ENCODE measurements at regions not wholly inside any gene's neighbourhood (a gene's known extent, or its start where the extent isn't known, plus 50 kb on each side); places are given as distances from the start of the nearest gene placed in this dataset.

DNA sequence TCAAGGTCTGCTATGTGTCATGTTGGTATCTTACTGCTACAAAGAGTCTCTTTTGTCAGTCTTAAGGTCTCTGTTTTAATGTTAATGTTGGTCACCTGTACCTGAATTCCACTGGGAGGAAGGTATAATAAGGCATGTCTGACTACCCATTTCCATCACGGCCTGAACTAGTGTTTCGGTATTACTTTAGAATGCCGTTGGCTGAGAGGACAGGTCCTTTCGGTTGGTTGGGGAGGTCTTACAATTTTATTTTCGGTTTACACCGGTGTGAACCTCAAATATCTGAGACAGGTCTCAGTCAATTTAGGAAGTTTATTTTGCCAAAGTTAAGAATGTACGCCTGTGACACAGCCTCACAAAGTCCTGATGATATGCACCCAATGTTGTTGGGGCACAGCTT is 154.9 kb upstream of the ABCA1 start:
- DNase-seq (ENCODE audit: unreplicated experiment): no peak
- Mint-ChIP-seq H3K27ac (ENCODE audit: low read depth, unreplicated experiment) (no peak overlapping the region), H3K36me3 (ENCODE audit: insufficient read depth, unreplicated experiment) (peaks cover 6% of the 10 kb centered on the region), H3K9me3 (ENCODE audit: unreplicated experiment) (no peaks in the 10 kb centered on the region), H3K27me3 (ENCODE audit: insufficient read depth, unreplicated experiment) (no peaks in the 10 kb centered on the region), H3K4me1 (ENCODE audit: insufficient read depth, unreplicated experiment) (no peaks in the 10 kb centered on the region), H3K4me3 (ENCODE audit: unreplicated experiment) (no peak overlapping the region)
- BruUV-seq (replicated peaks): no TSS peak
- intact Hi-C loops (cut with micrococcal nuclease): no loop called here
- POLR2A ChIA-PET: no interaction called here
- CTCF ChIA-PET: interaction anchor here (0.6 to 1.5 kb wide), 2 partner anchors 219 to 232 kb away, joined by 3 read pairs; no protein-coding TSS in a partner anchor
- TF ChIP-seq, protein P1, sequence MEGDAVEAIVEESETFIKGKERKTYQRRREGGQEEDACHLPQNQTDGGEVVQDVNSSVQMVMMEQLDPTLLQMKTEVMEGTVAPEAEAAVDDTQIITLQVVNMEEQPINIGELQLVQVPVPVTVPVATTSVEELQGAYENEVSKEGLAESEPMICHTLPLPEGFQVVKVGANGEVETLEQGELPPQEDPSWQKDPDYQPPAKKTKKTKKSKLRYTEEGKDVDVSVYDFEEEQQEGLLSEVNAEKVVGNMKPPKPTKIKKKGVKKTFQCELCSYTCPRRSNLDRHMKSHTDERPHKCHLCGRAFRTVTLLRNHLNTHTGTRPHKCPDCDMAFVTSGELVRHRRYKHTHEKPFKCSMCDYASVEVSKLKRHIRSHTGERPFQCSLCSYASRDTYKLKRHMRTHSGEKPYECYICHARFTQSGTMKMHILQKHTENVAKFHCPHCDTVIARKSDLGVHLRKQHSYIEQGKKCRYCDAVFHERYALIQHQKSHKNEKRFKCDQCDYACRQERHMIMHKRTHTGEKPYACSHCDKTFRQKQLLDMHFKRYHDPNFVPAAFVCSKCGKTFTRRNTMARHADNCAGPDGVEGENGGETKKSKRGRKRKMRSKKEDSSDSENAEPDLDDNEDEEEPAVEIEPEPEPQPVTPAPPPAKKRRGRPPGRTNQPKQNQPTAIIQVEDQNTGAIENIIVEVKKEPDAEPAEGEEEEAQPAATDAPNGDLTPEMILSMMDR (IDR thresholded peaks at IDR 0.05; ENCODE audit: unreplicated experiment): no peak

DNA sequence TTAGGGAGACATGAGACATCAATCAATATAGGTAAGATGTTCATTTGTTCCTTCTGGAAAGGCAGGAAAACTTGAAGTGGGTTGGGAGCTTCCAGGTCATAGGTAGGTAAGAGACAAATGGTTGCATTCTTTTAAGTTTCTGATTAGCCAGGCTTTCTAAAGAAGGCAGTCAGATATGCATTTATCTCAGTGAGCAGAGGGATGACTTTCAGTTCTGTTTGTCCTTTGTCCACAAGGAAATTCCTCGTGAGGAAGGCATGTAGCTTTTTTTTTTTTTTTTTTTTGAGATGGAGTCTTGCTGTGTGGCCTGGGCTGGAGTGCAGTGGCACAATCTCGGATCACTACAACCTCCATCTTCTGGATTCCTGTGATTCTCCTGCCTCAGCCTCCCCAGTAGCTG is 155.3 kb upstream of the ABCA1 start:
- Mint-ChIP-seq H3K9me3 (ENCODE audit: unreplicated experiment) (no peaks in the 10 kb centered on the region), H3K27ac (ENCODE audit: low read depth, unreplicated experiment) (no peak overlapping the region), H3K36me3 (ENCODE audit: insufficient read depth, unreplicated experiment) (peaks cover 1% of the 10 kb centered on the region), H3K4me3 (ENCODE audit: unreplicated experiment) (no peak overlapping the region), H3K4me1 (ENCODE audit: insufficient read depth, unreplicated experiment) (peaks cover 4% of the 10 kb centered on the region), H3K27me3 (ENCODE audit: insufficient read depth, unreplicated experiment) (no peaks in the 10 kb centered on the region)
- POLR2A ChIA-PET: no interaction called here
- CTCF ChIA-PET: interaction anchor here (1.5 kb wide), 1 partner anchor 220 kb away, joined by 3 read pairs; no protein-coding TSS in a partner anchor
- TF ChIP-seq, protein P1 (IDR thresholded peaks at IDR 0.05; ENCODE audit: unreplicated experiment): no peak
- no peak for DNase-seq (ENCODE audit: unreplicated experiment)
- intact Hi-C loops (cut with micrococcal nuclease): no loop called here
- BruUV-seq (replicated peaks): no TSS peak

DNA sequence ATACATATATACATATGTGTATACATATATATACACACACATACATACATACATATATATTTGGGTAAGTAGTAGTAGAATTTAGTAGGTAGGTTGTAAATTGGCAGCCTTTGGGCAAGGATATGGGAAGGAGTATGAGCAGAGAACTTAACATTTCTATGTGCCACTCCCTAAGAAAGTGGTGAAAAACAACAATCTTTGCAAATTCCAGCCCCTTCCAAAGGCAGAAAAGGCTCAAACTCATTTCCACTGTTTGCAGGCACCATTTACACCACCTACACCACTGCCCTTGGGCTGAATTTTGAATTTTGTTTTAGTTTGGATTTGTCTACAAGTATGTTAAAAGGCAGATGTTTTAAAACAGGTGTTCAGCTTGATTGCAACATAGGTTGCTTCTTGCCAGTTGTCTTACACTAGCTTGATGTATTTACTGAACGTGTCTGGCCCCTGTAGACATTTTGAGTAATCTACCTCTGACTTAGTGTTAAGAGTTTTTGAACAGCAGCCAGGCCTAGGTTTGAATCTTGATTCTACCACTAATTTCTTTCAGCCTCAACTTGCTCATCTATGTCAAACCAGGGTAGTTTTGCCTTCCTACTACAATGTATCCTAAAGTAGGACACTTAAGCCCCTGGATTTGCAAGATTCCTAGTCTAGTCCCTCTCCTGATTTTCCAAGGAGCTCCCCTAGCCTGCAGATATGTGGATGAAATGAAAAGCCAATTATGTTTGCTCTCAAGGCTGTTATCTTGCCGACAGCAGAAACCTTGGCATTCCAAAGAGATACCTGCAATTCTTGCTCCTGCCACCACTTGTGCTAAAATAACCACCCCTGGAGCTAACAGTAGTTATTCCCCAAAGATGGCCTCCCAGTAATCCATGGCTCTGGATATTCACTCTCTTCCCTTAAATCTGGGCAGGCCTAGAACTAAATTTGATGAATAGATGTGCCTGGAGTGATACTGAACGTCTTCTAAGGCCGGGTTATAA is 156.2 kb upstream of the SLC44A1 start:
- POLR2A ChIA-PET: interaction anchor here (0.6 to 2.3 kb wide), 8 partner anchors 9 to 279 kb away, joined by 3 to 17 read pairs (median 3); no protein-coding TSS in a partner anchor
- no peak overlapping the region for H3K27ac Mint-ChIP-seq (ENCODE audit: low read depth, unreplicated experiment)
- TF ChIP-seq, protein P1 (IDR thresholded peaks at IDR 0.05; ENCODE audit: unreplicated experiment): no peak
- no peaks in the 10 kb centered on the region for H3K27me3 Mint-ChIP-seq (ENCODE audit: insufficient read depth, unreplicated experiment)
- H3K36me3 Mint-ChIP-seq (ENCODE audit: insufficient read depth, unreplicated experiment): no peaks in the 10 kb centered on the region
- no peaks in the 10 kb centered on the region for H3K9me3 Mint-ChIP-seq (ENCODE audit: unreplicated experiment)
- BruUV-seq (replicated peaks): no TSS peak
- peak; percentile 55 for DNase-seq (ENCODE audit: unreplicated experiment)
- no peak overlapping the region for H3K4me3 Mint-ChIP-seq (ENCODE audit: unreplicated experiment)
- H3K4me1 Mint-ChIP-seq (ENCODE audit: insufficient read depth, unreplicated experiment): peaks cover 10% of the 10 kb centered on the region
- CTCF ChIA-PET: interaction anchor here (0.6 to 4.9 kb wide), 18 partner anchors 9 to 327 kb away, joined by 3 to 45 read pairs (median 4); no protein-coding TSS in a partner anchor
- intact Hi-C loops (cut with micrococcal nuclease): loop anchor here (1.0 to 2.0 kb wide), 2 partner anchors 225 to 327 kb away; no protein-coding TSS in a partner anchor

DNA sequence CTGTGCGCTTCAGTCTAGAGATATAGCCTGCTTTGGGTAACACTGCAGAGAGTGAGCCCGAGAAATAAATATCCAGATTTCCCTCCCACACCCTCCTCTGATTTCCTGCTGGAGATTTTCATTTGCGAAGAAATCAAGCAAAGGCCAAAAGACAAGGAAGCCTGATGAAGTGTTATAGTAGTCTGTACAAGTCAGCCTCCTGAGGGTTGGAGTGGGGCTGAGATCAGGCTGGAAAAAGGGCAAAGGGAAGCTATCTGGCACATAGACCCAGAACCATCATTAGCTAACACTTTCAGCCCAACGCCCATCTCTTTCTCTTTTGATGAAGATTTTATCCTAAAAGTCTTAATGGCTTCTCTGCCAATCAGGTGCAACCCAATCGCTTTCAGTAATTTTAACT is 154.6 kb upstream of the SLC44A1 start:
- H3K4me1 Mint-ChIP-seq (ENCODE audit: insufficient read depth, unreplicated experiment): peaks cover 10% of the 10 kb centered on the region
- no peaks in the 10 kb centered on the region for H3K36me3 Mint-ChIP-seq (ENCODE audit: insufficient read depth, unreplicated experiment)
- H3K27me3 Mint-ChIP-seq (ENCODE audit: insufficient read depth, unreplicated experiment): no peaks in the 10 kb centered on the region
- no peak for DNase-seq (ENCODE audit: unreplicated experiment)
- ChIA-PET CTCF (interaction anchor here (0.6 to 4.9 kb wide), 7 partner anchors 17 to 309 kb away, joined by 3 to 45 read pairs (median 5); no protein-coding TSS in a partner anchor), POLR2A (interaction anchor here (2.3 kb wide), 1 partner anchor 25 kb away, joined by 17 read pairs; no protein-coding TSS in a partner anchor)
- TF ChIP-seq, protein P1 (IDR thresholded peaks at IDR 0.05; ENCODE audit: unreplicated experiment): no peak
- H3K27ac Mint-ChIP-seq (ENCODE audit: low read depth, unreplicated experiment): no peak overlapping the region
- intact Hi-C loops (cut with micrococcal nuclease): loop anchor here (2.0 kb wide), 1 partner anchor 325 kb away; no protein-coding TSS in a partner anchor
- no peaks in the 10 kb centered on the region for H3K9me3 Mint-ChIP-seq (ENCODE audit: unreplicated experiment)
- no peak overlapping the region for H3K4me3 Mint-ChIP-seq (ENCODE audit: unreplicated experiment)
- BruUV-seq (replicated peaks): no TSS peak

Measured in MCF 10A (cell line).